CD4-positive, CD25-positive, alpha-beta regulatory T cell (primary cell): ENCODE measurements at regions not wholly inside any gene's neighbourhood (a gene's known extent, or its start where the extent isn't known, plus 50 kb on each side); places are given as distances from the start of the nearest gene placed in this dataset.
A peak's percentile ranks its signal among the peaks of the same experiment; 100 is the strongest.

ENCODE experiments used
- ATAC-seq, 2 donors: fragments of 150-1000 bp; cut with Tn5 transposase; one replicate each; pipeline ENCODE4 v1.10.0; 2021; ENCODE audit warnings: low read depth in 2 of 2, moderate number of reproducible peaks in 2 of 2, moderate library complexity in 1 of 2
- DNase-seq, 3 donors: peaks; one replicate each; pipeline versions ENCODE4 v3.0.0 to v3.0.0-alpha.2; 2012 to 2022; ENCODE audit warnings: mixed read lengths in 1 of 3
- H3K27ac ChIP-seq: one replicate; pipeline ENCODE4 v1.7.0; 2013; ENCODE audit warnings: mild to moderate bottlenecking, low read length; ENCODE audit not compliant: insufficient read depth, poor library complexity, severe bottlenecking
- H3K27me3 ChIP-seq: one replicate; pipeline ENCODE4 v1.7.0; 2013; ENCODE audit warnings: low read length; ENCODE audit not compliant: control insufficient read depth, insufficient read depth
- H3K36me3 ChIP-seq: one replicate; pipeline ENCODE4 v1.7.0; 2013; ENCODE audit warnings: mild to moderate bottlenecking, low read length, moderate library complexity; ENCODE audit not compliant: control insufficient read depth, insufficient read depth
- H3K4me1 ChIP-seq: 2 replicates; pipeline ENCODE4 v1.7.0; 2013; ENCODE audit warnings: mild to moderate bottlenecking, low read length; ENCODE audit not compliant: insufficient read depth, control insufficient read depth, poor library complexity, severe bottlenecking
- H3K4me3 ChIP-seq: one replicate; pipeline ENCODE4 v1.7.0; 2013; ENCODE audit warnings: low read depth, mild to moderate bottlenecking, low read length, moderate library complexity
- H3K9me3 ChIP-seq, 2 experiments: 1 replicate in 1 of 2; 2 replicates in 1 of 2; pipeline ENCODE4 v1.7.0; 2013; ENCODE audit warnings: low read length in 2 of 2, mild to moderate bottlenecking in 1 of 2, moderate library complexity in 1 of 2; ENCODE audit not compliant: control insufficient read depth in 2 of 2
- H3K27ac Mint-ChIP-seq, 3 donors: one replicate each; pipeline ENCODE4 v1.8.0; 2020 to 2022; ENCODE audit warnings: mild to moderate bottlenecking in 3 of 3, mixed read lengths in 3 of 3, moderate library complexity in 2 of 3
- H3K27me3 Mint-ChIP-seq: one replicate; pipeline ENCODE4 v1.8.0; 2022; ENCODE audit warnings: mild to moderate bottlenecking, mixed read lengths
- H3K36me3 Mint-ChIP-seq: one replicate; pipeline ENCODE4 v1.8.0; 2020; ENCODE audit warnings: mixed read lengths
- H3K4me1 Mint-ChIP-seq, 4 donors: one replicate each; pipeline ENCODE4 v1.8.0; 2020 to 2022; ENCODE audit warnings: mixed read lengths in 4 of 4, mild to moderate bottlenecking in 1 of 4
- H3K4me3 Mint-ChIP-seq, 4 donors: one replicate each; pipeline ENCODE4 v1.8.0; 2020 to 2022; ENCODE audit warnings: mild to moderate bottlenecking in 4 of 4, mixed read lengths in 4 of 4, moderate library complexity in 3 of 4
- H3K9me3 Mint-ChIP-seq, 7 donors: one replicate each; pipeline ENCODE4 v1.8.0; 2020 to 2022; ENCODE audit warnings: mixed read lengths in 7 of 7, mild to moderate bottlenecking in 3 of 7, moderate library complexity in 2 of 7

- Mint-ChIP-seq H3K27me3 (peaks cover 3% of the 10 kb centered on the region), H3K27ac (no peak overlapping the region), H3K9me3 (peaks cover 0 to 7% (median 1%) of the 10 kb centered on the region in 7 donors), H3K4me3 (no peak overlapping the region), H3K36me3 (no peaks in the 10 kb centered on the region), H3K4me1 (no peaks in the 10 kb centered on the region)
- Histone ChIP-seq H3K4me1 (no peaks in the 10 kb centered on the region), H3K27me3 (peaks cover 2% of the 10 kb centered on the region), H3K9me3 (no peaks in the 10 kb centered on the region), H3K27ac (no peak overlapping the region), H3K36me3 (no peaks in the 10 kb centered on the region), H3K4me3 (no peak overlapping the region)
- DNase-seq (no peak), ATAC-seq (no peak)
These were observed 120.8 kb upstream of the SULT1C3 start for GRCh38 chr2:108118996-108119395.

GRCh38 chr2:108119492-108119891, 120.3 kb upstream of the SULT1C3 start:
- H3K4me1 Mint-ChIP-seq: no peaks in the 10 kb centered on the region
- H3K4me1 ChIP-seq: no peaks in the 10 kb centered on the region
- H3K9me3 ChIP-seq: no peaks in the 10 kb centered on the region
- peaks cover 2% of the 10 kb centered on the region for H3K27me3 ChIP-seq
- H3K4me3 Mint-ChIP-seq: no peak overlapping the region
- H3K4me3 ChIP-seq: no peak overlapping the region
- H3K36me3 Mint-ChIP-seq: no peaks in the 10 kb centered on the region
- H3K27ac Mint-ChIP-seq: no peak overlapping the region
- H3K27me3 Mint-ChIP-seq: no peaks in the 10 kb centered on the region
- no peaks in the 10 kb centered on the region for H3K36me3 ChIP-seq
- no peak for ATAC-seq
- peaks cover 0 to 7% (median 1%) of the 10 kb centered on the region in 7 donors for H3K9me3 Mint-ChIP-seq
- DNase-seq: no peak
- no peak overlapping the region for H3K27ac ChIP-seq

- no peak overlapping the region for H3K4me3 ChIP-seq
- H3K27me3 ChIP-seq: peaks cover 3% of the 10 kb centered on the region
- no peaks in the 10 kb centered on the region for H3K4me1 Mint-ChIP-seq
- ATAC-seq: no peak
- DNase-seq: no peak
- no peak overlapping the region for H3K4me3 Mint-ChIP-seq
- no peaks in the 10 kb centered on the region for H3K9me3 Mint-ChIP-seq
- H3K27ac ChIP-seq: no peak overlapping the region
- no peaks in the 10 kb centered on the region for H3K36me3 Mint-ChIP-seq
- H3K9me3 ChIP-seq: no peaks in the 10 kb centered on the region
- H3K4me1 ChIP-seq: no peaks in the 10 kb centered on the region
- no peaks in the 10 kb centered on the region for H3K36me3 ChIP-seq
- no peak overlapping the region for H3K27ac Mint-ChIP-seq
- H3K27me3 Mint-ChIP-seq: no peaks in the 10 kb centered on the region
These were observed 114.9 kb upstream of the SULT1C3 start for GRCh38 chr2:108124736-108125495.

GRCh38 chr2:108125581-108125980, 114.2 kb upstream of the SULT1C3 start:
- Mint-ChIP-seq H3K27ac (no peak overlapping the region), H3K9me3 (no peaks in the 10 kb centered on the region), H3K36me3 (no peaks in the 10 kb centered on the region), H3K27me3 (no peaks in the 10 kb centered on the region), H3K4me1 (no peaks in the 10 kb centered on the region), H3K4me3 (no peak overlapping the region)
- H3K9me3 ChIP-seq: no peaks in the 10 kb centered on the region
- peaks cover 3% of the 10 kb centered on the region for H3K27me3 ChIP-seq
- DNase-seq (no peak), ATAC-seq (no peak)
- H3K27ac ChIP-seq: no peak overlapping the region
- no peak overlapping the region for H3K4me3 ChIP-seq
- no peaks in the 10 kb centered on the region for H3K36me3 ChIP-seq
- H3K4me1 ChIP-seq: no peaks in the 10 kb centered on the region

- no peaks in the 10 kb centered on the region for H3K36me3 ChIP-seq
- ATAC-seq (no peak), DNase-seq (no peak)
- Mint-ChIP-seq H3K27ac (no peak overlapping the region), H3K4me3 (no peak overlapping the region), H3K27me3 (no peaks in the 10 kb centered on the region), H3K36me3 (no peaks in the 10 kb centered on the region), H3K9me3 (no peaks in the 10 kb centered on the region), H3K4me1 (no peaks in the 10 kb centered on the region)
- no peaks in the 10 kb centered on the region for H3K9me3 ChIP-seq
- no peak overlapping the region for H3K27ac ChIP-seq
- peaks cover 3% of the 10 kb centered on the region for H3K27me3 ChIP-seq
- H3K4me1 ChIP-seq: no peaks in the 10 kb centered on the region
- no peak overlapping the region for H3K4me3 ChIP-seq
These were observed 111.5 kb upstream of the SULT1C3 start for GRCh38 chr2:108128249-108128648.

GRCh38 chr2:108129636-108130035, 110.1 kb upstream of the SULT1C3 start:
- no peak for DNase-seq
- H3K27me3 ChIP-seq: peaks cover 3% of the 10 kb centered on the region
- Mint-ChIP-seq H3K27me3 (no peaks in the 10 kb centered on the region), H3K9me3 (peaks cover 0 to 1% (median 0%) of the 10 kb centered on the region in 7 donors), H3K27ac (no peak overlapping the region), H3K4me3 (no peak overlapping the region), H3K36me3 (no peaks in the 10 kb centered on the region), H3K4me1 (no peaks in the 10 kb centered on the region)
- no peaks in the 10 kb centered on the region for H3K9me3 ChIP-seq
- H3K4me3 ChIP-seq: no peak overlapping the region
- H3K36me3 ChIP-seq: no peaks in the 10 kb centered on the region
- H3K27ac ChIP-seq: no peak overlapping the region
- no peaks in the 10 kb centered on the region for H3K4me1 ChIP-seq
- no peak for ATAC-seq

- no peak overlapping the region for H3K4me3 Mint-ChIP-seq
- Histone ChIP-seq H3K27me3 (no peaks in the 10 kb centered on the region), H3K9me3 (no peaks in the 10 kb centered on the region), H3K27ac (no peak overlapping the region), H3K4me1 (no peaks in the 10 kb centered on the region), H3K4me3 (no peak overlapping the region), H3K36me3 (no peaks in the 10 kb centered on the region)
- DNase-seq: no peak
- no peak overlapping the region for H3K27ac Mint-ChIP-seq
- H3K9me3 Mint-ChIP-seq: peaks cover 0 to 5% (median 0%) of the 10 kb centered on the region in 7 donors
- H3K4me1 Mint-ChIP-seq: no peaks in the 10 kb centered on the region
- H3K36me3 Mint-ChIP-seq: no peaks in the 10 kb centered on the region
- H3K27me3 Mint-ChIP-seq: no peaks in the 10 kb centered on the region
- ATAC-seq: no peak
These were observed 106.3 kb upstream of the SULT1C3 start for GRCh38 chr2:108133457-108133856.

GRCh38 chr2:108139521-108139920, 100.2 kb upstream of the SULT1C3 start:
- peaks cover 0 to 11% (median 0%) of the 10 kb centered on the region in 7 donors for H3K9me3 Mint-ChIP-seq
- Histone ChIP-seq H3K27ac (no peak overlapping the region), H3K4me3 (no peak overlapping the region), H3K9me3 (no peaks in the 10 kb centered on the region), H3K4me1 (no peaks in the 10 kb centered on the region), H3K27me3 (no peaks in the 10 kb centered on the region), H3K36me3 (no peaks in the 10 kb centered on the region)
- H3K4me1 Mint-ChIP-seq: no peaks in the 10 kb centered on the region
- ATAC-seq: no peak
- no peak overlapping the region for H3K27ac Mint-ChIP-seq
- H3K36me3 Mint-ChIP-seq: no peaks in the 10 kb centered on the region
- DNase-seq: peak in 1 of 3 donors; percentile 2
- H3K4me3 Mint-ChIP-seq: no peak overlapping the region
- H3K27me3 Mint-ChIP-seq: no peaks in the 10 kb centered on the region
